ENCODE measurements at regions not wholly inside any gene's neighbourhood (a gene's known extent, or its start where the extent isn't known, plus 50 kb on each side); places are given as distances from the start of the nearest gene placed in this dataset.
"Not testable (repeated sequence)": the region's sequence is repeated elsewhere in the genome, so short reads cannot be mapped to it uniquely, and the experiment has no call there.

DNA sequence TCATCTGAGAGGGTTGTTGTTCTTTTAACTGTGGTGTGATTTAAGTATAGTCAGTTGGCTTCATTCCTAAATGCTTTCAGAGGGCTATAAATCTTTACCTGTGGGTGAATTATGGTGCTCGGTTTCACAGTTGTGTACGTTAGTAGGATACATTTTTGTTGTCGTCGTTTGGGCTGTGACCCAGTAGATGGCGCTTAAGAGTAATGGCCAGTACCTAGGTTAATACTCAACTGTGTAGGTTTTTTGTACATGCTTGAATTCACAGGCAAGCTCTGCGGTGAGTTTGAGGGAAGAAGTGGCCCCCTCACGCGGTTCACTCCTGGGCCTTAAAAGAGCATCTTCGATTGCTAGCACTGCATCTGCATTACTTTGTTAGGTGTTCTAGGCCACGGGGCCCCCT is 571.7 kb upstream of the TGIF2LX start:
- FAIRE-seq: not testable (repeated sequence)

DNA sequence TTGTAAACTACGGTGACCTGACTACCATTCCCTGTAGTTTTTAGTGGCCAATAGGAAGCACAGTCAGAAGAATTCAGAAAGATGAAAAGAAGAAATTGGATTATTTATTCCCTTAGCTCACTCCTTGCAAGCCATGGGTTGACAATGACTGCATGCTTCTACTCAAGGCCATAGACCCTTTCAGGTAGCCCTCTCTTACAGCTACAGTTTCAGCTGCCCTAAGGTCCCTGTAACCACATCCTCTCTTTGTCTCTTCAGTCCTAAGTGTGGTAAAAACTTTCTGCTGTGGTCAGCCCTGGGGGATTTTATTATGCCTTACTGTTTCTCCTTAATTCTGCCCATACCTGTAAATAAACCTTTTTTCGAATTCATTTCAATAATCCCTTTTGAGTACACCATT is 551.8 kb upstream of the TGIF2LX start:
- FAIRE-seq: not testable (repeated sequence)

DNA sequence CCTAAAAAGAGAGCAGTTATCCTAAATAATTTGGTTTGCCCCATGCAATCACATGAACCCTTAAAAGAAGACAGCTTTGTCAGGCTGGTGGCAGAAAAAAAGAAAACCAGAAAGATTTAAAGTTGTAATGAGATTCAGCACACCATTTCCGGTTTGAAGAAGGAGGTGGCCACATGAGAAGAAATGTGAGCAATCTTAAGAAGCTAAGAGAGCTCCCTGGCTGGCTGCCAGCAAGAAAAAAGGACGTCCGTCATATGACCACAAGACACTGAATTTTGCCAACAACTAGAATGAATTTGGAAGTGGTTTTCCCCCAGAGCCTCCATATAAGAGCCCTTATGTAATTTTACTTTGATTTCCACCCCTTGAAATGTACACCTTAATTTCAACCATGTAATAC is 528.7 kb upstream of the TGIF2LX start:
- not testable (repeated sequence) for FAIRE-seq

DNA sequence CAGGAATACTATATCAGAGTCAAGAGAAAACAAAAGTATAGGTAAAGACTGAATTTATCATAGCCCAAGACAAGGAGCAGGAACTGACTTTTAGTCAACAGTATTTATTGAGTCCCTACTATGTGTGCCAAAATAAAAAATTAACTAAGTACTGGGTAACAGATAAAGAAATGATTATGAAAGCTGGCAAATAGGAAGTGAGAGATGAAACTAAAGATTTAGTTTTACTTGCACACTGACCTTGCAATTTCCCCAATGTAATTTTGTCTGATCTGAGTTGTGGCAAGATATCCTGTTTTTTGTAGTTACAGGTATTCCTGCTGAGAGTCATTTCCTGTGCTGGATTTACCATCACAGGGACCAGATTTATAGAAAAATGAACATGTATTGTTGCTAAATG is 518.9 kb upstream of the TGIF2LX start:
- FAIRE-seq: peak; percentile 23

DNA sequence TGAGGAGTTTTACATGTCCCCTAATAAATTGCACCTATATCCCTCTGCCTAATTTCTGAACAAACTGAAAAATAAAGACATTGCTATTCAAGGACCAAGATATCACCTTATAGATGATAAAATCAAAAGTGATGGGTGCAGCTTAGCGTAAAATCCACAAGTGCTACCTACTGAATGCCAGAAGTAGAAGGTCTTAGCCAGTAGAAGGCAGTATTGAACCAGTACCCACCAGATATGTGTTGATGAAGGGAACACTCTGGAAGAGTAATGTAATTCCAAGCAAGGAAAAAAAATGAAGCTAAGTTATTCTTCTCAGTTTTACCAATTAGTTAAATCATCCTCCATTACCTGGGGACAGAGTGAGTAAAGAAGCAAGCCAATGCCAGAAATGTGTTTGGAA is 516.6 kb upstream of the TGIF2LX start:
- FAIRE-seq: not testable (repeated sequence)

DNA sequence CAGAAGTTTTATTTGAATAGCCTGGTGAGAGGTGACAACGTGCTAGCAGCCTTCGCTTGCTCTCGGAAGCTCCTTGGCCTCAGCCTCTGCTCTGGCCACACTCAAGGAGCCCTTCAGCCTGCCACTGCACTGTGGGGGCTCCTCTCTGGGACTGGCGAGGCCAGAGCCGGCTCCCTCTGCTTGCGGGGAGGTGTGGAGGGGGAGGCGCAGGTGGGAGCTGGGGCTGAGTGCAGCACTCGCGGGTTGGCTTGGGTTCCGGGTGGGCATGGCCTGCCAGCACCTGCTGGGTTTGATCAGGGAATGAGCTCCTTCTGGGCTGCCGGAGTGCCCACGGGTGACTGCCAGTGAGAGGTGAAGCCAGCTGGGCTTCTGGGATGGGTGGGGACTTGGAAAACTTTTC is 504.8 kb upstream of the TGIF2LX start:
- not testable (repeated sequence) for FAIRE-seq

DNA sequence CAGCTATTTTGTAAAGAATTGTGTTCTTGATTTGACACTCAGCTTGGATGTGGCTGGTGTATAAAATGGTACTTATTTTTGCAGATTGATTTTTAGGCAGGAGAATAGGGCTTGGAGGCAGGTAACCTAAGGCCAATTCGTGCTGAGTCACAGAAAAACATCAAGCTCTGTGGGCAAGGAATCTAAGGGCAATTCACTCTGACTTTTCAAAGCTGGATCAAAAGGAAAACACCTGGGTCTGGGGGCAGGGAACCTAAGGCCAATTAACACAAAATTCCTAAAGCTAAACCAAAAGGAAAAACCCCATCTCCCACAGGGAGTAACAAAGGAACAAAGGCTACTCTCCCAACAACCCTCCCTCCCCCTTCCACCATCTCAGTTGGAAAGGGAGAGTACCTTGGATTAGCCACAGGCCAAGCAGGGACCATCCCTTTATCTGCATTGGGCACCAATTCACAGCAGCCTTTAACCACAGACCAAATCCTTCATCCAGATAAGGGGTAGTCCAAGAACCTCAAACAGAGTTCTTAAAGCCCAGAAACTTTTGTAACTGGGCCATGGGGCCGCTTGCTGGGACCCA is 489.0 kb upstream of the TGIF2LX start:
- FAIRE-seq: not testable (repeated sequence)

All from endometrium (tissue), 2 donors.